ENCODE measurements at regions not wholly inside any gene's neighbourhood (a gene's known extent, or its start where the extent isn't known, plus 50 kb on each side); places are given as distances from the start of the nearest gene placed in this dataset.

- TF ChIP-seq, protein P1, sequence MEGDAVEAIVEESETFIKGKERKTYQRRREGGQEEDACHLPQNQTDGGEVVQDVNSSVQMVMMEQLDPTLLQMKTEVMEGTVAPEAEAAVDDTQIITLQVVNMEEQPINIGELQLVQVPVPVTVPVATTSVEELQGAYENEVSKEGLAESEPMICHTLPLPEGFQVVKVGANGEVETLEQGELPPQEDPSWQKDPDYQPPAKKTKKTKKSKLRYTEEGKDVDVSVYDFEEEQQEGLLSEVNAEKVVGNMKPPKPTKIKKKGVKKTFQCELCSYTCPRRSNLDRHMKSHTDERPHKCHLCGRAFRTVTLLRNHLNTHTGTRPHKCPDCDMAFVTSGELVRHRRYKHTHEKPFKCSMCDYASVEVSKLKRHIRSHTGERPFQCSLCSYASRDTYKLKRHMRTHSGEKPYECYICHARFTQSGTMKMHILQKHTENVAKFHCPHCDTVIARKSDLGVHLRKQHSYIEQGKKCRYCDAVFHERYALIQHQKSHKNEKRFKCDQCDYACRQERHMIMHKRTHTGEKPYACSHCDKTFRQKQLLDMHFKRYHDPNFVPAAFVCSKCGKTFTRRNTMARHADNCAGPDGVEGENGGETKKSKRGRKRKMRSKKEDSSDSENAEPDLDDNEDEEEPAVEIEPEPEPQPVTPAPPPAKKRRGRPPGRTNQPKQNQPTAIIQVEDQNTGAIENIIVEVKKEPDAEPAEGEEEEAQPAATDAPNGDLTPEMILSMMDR (IDR thresholded peaks at IDR 0.05) = no peak
- TF ChIP-seq MAX (IDR thresholded peaks at IDR 0.05; ENCODE audit: low read depth) (no peak), POLR2AphosphoS5 (IDR thresholded peaks at IDR 0.05; ENCODE audit: low read depth, low read length) (no peak), GABPA (IDR thresholded peaks at IDR 0.05; ENCODE audit: low read depth) (0 out of 2 replicates have a peak, but pooled peaks have one; percentile 32), TCF12 (IDR thresholded peaks at IDR 0.05) (peak; percentile 57; the same call in 1 of the 2 replicates), SMC3 (IDR thresholded peaks at IDR 0.05; ENCODE audit: low read depth, low read length) (no peak), EZH2phosphoT487 (IDR thresholded peaks at IDR 0.05; ENCODE audit: borderline replicate concordance, low read depth) (no peak), CHD2 (IDR thresholded peaks at IDR 0.05; ENCODE audit: low read length, partially characterized antibody) (no peak), SIN3A (IDR thresholded peaks at IDR 0.05; ENCODE audit: borderline replicate concordance, low read depth, low read length) (no peak), NRF1 (IDR thresholded peaks at IDR 0.05; ENCODE audit: low read depth, low read length) (no peak), TAF1 (IDR thresholded peaks at IDR 0.05; ENCODE audit: borderline replicate concordance, low read depth, low read length) (no peak), YY1 (IDR thresholded peaks at IDR 0.05; ENCODE audit: low read depth) (no peak), MXI1 (IDR thresholded peaks at IDR 0.05; ENCODE audit: low read depth, low read length) (no peak)
These were observed 79.0 kb upstream of the SMURF2 start for GRCh38 chr17:64741038-64741641.

Data from SK-N-SH (cell line).